Transverse colon (tissue), 4 donors: ENCODE measurements at regions not wholly inside any gene's neighbourhood (a gene's known extent, or its start where the extent isn't known, plus 50 kb on each side); places are given as distances from the start of the nearest gene placed in this dataset.

Experiments used
- DNase-seq: peaks from one replicate; pipeline ENCODE4 v3.0.0-alpha.2; 2019
- H3K27ac ChIP-seq, 4 donors: fragments of 200-600 bp; sonication (generic); 2 replicates each; pipeline ENCODE4 v1.5.1; 2016 to 2018; ENCODE audit warnings: inconsistent platforms in 4 of 4
- H3K27me3 ChIP-seq: fragments of 200-600 bp; sonication (generic); 2 replicates; pipeline ENCODE4 v1.5.1; 2017; ENCODE audit warnings: inconsistent platforms
- H3K36me3 ChIP-seq, 4 donors: fragments of 200-600 bp; sonication (generic); 2 replicates each; pipeline ENCODE4 v1.5.1; 2017 to 2019; ENCODE audit warnings: inconsistent platforms in 4 of 4
- H3K4me1 ChIP-seq, 4 donors: fragments of 200-600 bp; sonication (generic); 2 replicates each; pipeline ENCODE4 v1.5.1; 2017 to 2020; ENCODE audit warnings: inconsistent platforms in 4 of 4
- H3K4me3 ChIP-seq, 4 donors: fragments of 200-600 bp; sonication (generic); 1 replicate in 1 of 4; 2 replicates in 3 of 4; pipeline versions ENCODE4 v1.5.1 to v1.6.1; 2017 to 2019; ENCODE audit warnings: inconsistent platforms in 4 of 4
- H3K9me3 ChIP-seq, 2 donors: fragments of 200-600 bp; sonication (generic); 2 replicates each; pipeline ENCODE4 v1.5.1; 2017 to 2019; ENCODE audit warnings: inconsistent platforms in 2 of 2
- CTCF ChIP-seq, 5 experiments: fragments of 200-600 bp in 3 of 5; fragments of 450-650 bp in 2 of 5; sonication (generic) in 3 of 5; IDR thresholded peaks; 1 replicate in 2 of 5; 2 replicates in 3 of 5; pipeline ENCODE4 v1.5.1; 2016 to 2017; ENCODE audit warnings: antibody characterized with exemption in 5 of 5, inconsistent platforms in 3 of 5, mild to moderate bottlenecking in 2 of 5, moderate library complexity in 1 of 5
- EP300 ChIP-seq: sonication (generic); formaldehyde crosslinking; IDR thresholded peaks from one replicate; pipeline ENCODE4 v1.6.1; 2017; ENCODE audit warnings: antibody characterized with exemption, low read depth
- POLR2A ChIP-seq: fragments of 450-650 bp; IDR thresholded peaks from one replicate; pipeline ENCODE4 v1.6.1; 2016; ENCODE audit warnings: antibody characterized with exemption, mild to moderate bottlenecking, moderate library complexity
- POLR2AphosphoS5 ChIP-seq, 3 donors: sonication (generic); formaldehyde crosslinking; IDR thresholded peaks; one replicate each; pipeline ENCODE4 v1.6.1; 2016; ENCODE audit warnings: antibody characterized with exemption in 3 of 3
- WGBS, 2 donors: methylation state at CpG; one replicate each; pipeline ENCODE4 v1.1.5; 2018; ENCODE audit warnings: low coverage in 1 of 2; 5-methylcytosine and 5-hydroxymethylcytosine counted together
- in situ Hi-C, 4 donors: fragments of 200-750 bp; cut with MboI; loops; one replicate each; pipeline versions ENCODE4 v1.15.0 to v1.15.1; 2017; ENCODE audit warnings: low sequenced_read_pairs in 3 of 4, low pct_ligation_motif_present in 1 of 4, low pct_unique_long_range_greater_than_20kb in 1 of 4
- intact Hi-C: fragments of 100-400 bp; cut with DNase I; formaldehyde crosslinking; loops from one replicate; pipeline ENCODE4 v1.15.1; 2023; ENCODE audit warnings: low total_unique reads

- Histone ChIP-seq H3K4me1 (peaks cover 0 to 9% (median 4%) of the 10 kb centered on the region in 4 donors), H3K36me3 (no peaks in the 10 kb centered on the region), H3K4me3 (no peak overlapping the region), H3K27me3 (no peaks in the 10 kb centered on the region), H3K9me3 (no peaks in the 10 kb centered on the region), H3K27ac (peak overlapping the region; percentile 10 to 77 (median 67))
- WGBS, 2 donors, result 56% methylated on average over 5 of the region's 5 CpGs; no CpG with 5 or more reads in 1 of the 2 donors
- peak in 2 of 3 donors; percentile 27 to 35 for TF ChIP-seq POLR2AphosphoS5 (IDR thresholded peaks at IDR 0.05)
- peak; percentile 56 for TF ChIP-seq EP300
- no peak for TF ChIP-seq POLR2A
- peak; percentile 67 for DNase-seq
- intact Hi-C loops, result no loop called here
- in situ Hi-C loops, result no loop called here
Measured at GRCh38 chr2:44825702-44826101, 115.8 kb upstream of the SIX3 start.

- WGBS, 2 donors, result 65 to 72% methylated on average over 2 to 3 of the region's 3 CpGs
- intact Hi-C loops, result no loop called here
- no peak for TF ChIP-seq POLR2A
- no peak for TF ChIP-seq POLR2AphosphoS5 (IDR thresholded peaks at IDR 0.05)
- TF ChIP-seq EP300, result no peak
- no peak for TF ChIP-seq CTCF (IDR thresholded peaks at IDR 0.05)
- Histone ChIP-seq H3K4me3 (no peak overlapping the region), H3K9me3 (no peaks in the 10 kb centered on the region), H3K36me3 (no peaks in the 10 kb centered on the region), H3K27me3 (no peaks in the 10 kb centered on the region), H3K27ac (peak overlapping the region in 2 of 4 donors; percentile 0 to 77), H3K4me1 (peaks cover 0 to 9% (median 4%) of the 10 kb centered on the region in 4 donors)
- DNase-seq, result no peak
- in situ Hi-C loops, result no loop called here
Measured at GRCh38 chr2:44826601-44827000, 114.9 kb upstream of the SIX3 start.

GRCh38 chr2:44829771-44830170, 111.7 kb upstream of the SIX3 start:
- WGBS, 2 donors, result 93% methylated on average over 7 of the region's 7 CpGs; no CpG with 5 or more reads in 1 of the 2 donors

GRCh38 chr2:44833171-44834069, 108.1 kb upstream of the SIX3 start:
- intact Hi-C loops, result no loop called here
- Histone ChIP-seq H3K36me3 (no peaks in the 10 kb centered on the region), H3K4me3 (no peak overlapping the region), H3K27me3 (no peaks in the 10 kb centered on the region), H3K27ac (no peak overlapping the region), H3K9me3 (no peaks in the 10 kb centered on the region), H3K4me1 (no peaks in the 10 kb centered on the region)
- in situ Hi-C loops, result no loop called here
- DNase-seq, result no peak
- 54 to 78% methylated on average over 4 to 6 of the region's 6 CpGs for WGBS, 2 donors
- no peak for TF ChIP-seq POLR2A
- TF ChIP-seq CTCF (IDR thresholded peaks at IDR 0.05), result no peak
- TF ChIP-seq EP300, result no peak
- no peak for TF ChIP-seq POLR2AphosphoS5 (IDR thresholded peaks at IDR 0.05)

More at GRCh38 chr2:44829771-44830170, 111.7 kb upstream of the SIX3 start:
- in situ Hi-C loops (no loop called here), intact Hi-C loops (no loop called here)
- TF ChIP-seq EP300 (no peak), CTCF (IDR thresholded peaks at IDR 0.05) (no peak)
- Histone ChIP-seq H3K27me3 (no peaks in the 10 kb centered on the region), H3K9me3 (no peaks in the 10 kb centered on the region), H3K36me3 (no peaks in the 10 kb centered on the region), H3K27ac (no peak overlapping the region), H3K4me1 (peaks cover 0 to 8% (median 4%) of the 10 kb centered on the region in 4 donors), H3K4me3 (no peak overlapping the region)
- no peak for DNase-seq
